Right lobe of liver (tissue), 4 donors: ENCODE measurements at regions not wholly inside any gene's neighbourhood (a gene's known extent, or its start where the extent isn't known, plus 50 kb on each side); places are given as distances from the start of the nearest gene placed in this dataset.

ENCODE experiments used
- CTCF ChIP-seq, 4 donors: fragments of 200-600 bp in 3 of 4; fragments of 450-650 bp in 1 of 4; IDR thresholded peaks; one replicate each; pipeline versions ENCODE4 v1.5.1 to v1.8.0; 2016 to 2022; ENCODE audit warnings: antibody characterized with exemption in 4 of 4, mild to moderate bottlenecking in 2 of 4
- POLR2A ChIP-seq: fragments of 450-650 bp; IDR thresholded peaks from one replicate; pipeline ENCODE4 v1.6.1; 2017; ENCODE audit warnings: antibody characterized with exemption, mild to moderate bottlenecking
- donor health status: DM: no; HTN: no; CAD: no.
- donor health status: DM: no; HTN: no; CAD: no.
- donor health status: DM: no; HTN: yes; CAD: no.

GRCh38 chr4:83731609-83732008 lies 195.7 kb downstream of the GPAT3 start:
- TF ChIP-seq POLR2A = no peak
- TF ChIP-seq CTCF (IDR thresholded peaks at IDR 0.05) = no peak
